Amygdala (tissue), 56 donors: ENCODE measurements at regions not wholly inside any gene's neighbourhood (a gene's known extent, or its start where the extent isn't known, plus 50 kb on each side); places are given as distances from the start of the nearest gene placed in this dataset.

Source experiments
- DNase-seq, 56 donors: peaks; one replicate each; lab custom pipeline; 2025; lab: John Stamatoyannopoulos, UW

- no peak for DNase-seq
These were observed 184.9 kb upstream of the LPP start for GRCh38 chr3:187968883-187969580.

GRCh38 chr3:187969581-187969950 is 184.4 kb upstream of the LPP start:
- no peak for DNase-seq

- DNase-seq, result no peak
These were observed 183.9 kb upstream of the LPP start for GRCh38 chr3:187970106-187970505.

GRCh38 chr3:187971629-187972028 is 182.3 kb upstream of the LPP start:
- no peak for DNase-seq

GRCh38 chr3:187972454-187972853 is 181.5 kb upstream of the LPP start:
- DNase-seq, result no peak

- no peak for DNase-seq
These were observed 179.7 kb upstream of the LPP start for GRCh38 chr3:187973977-187974870.

- no peak for DNase-seq
These were observed 179.1 kb upstream of the LPP start for GRCh38 chr3:187974871-187975271.

- DNase-seq, result no peak
These were observed 178.2 kb upstream of the LPP start for GRCh38 chr3:187975561-187976364.

GRCh38 chr3:187976365-187976900 is 177.5 kb upstream of the LPP start:
- DNase-seq, result no peak

- DNase-seq, result no peak
These were observed 176.3 kb upstream of the LPP start for GRCh38 chr3:187977659-187978058.

- DNase-seq, result no peak
These were observed 175.4 kb upstream of the LPP start for GRCh38 chr3:187978433-187979011.

GRCh38 chr3:187979564-187979963 is 174.4 kb upstream of the LPP start:
- no peak for DNase-seq

GRCh38 chr3:187980861-187981260 is 173.1 kb upstream of the LPP start:
- DNase-seq, result no peak

GRCh38 chr3:187982142-187982541 is 171.8 kb upstream of the LPP start:
- no peak for DNase-seq

GRCh38 chr3:187983484-187984124 is 170.4 kb upstream of the LPP start:
- peak in 4 of 56 donors; percentile 5 to 28 (median 15) for DNase-seq

GRCh38 chr3:187985647-187986046 is 168.3 kb upstream of the LPP start:
- DNase-seq, result no peak

- DNase-seq, result no peak
These were observed 167.4 kb upstream of the LPP start for GRCh38 chr3:187986514-187986934.

GRCh38 chr3:187987187-187987586 is 166.8 kb upstream of the LPP start:
- no peak for DNase-seq

- DNase-seq, result no peak
These were observed 166.0 kb upstream of the LPP start for GRCh38 chr3:187987924-187988323.
